Right forelimb (tissue), 1 donor: ENCODE measurements at regions not wholly inside any gene's neighbourhood (a gene's known extent, or its start where the extent isn't known, plus 50 kb on each side); places are given as distances from the start of the nearest gene placed in this dataset.

Experiments
- DNase-seq: peaks from one replicate; pipeline ENCODE4 v3.0.0-alpha.2; 2018

DNA sequence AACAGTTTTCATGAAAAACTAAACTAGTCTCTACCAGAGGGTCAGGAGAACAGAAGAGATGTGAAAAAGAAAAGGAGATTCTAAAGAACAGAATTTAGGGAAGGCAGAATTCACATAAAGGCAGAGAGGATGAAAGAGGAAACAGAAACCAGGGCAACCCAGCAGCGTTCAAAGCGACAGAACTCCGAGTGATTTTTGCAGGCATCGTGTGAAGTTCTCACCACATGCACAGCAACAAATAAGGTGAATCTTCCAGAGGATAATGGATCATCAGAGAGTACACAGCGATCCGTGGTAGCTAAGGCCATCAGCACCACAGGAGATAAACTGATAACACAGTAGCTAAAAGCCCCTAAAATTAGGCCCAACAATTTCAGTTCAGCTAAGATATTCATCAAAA lies 250.8 kb upstream of the THBS1 start:
- no peak for DNase-seq

DNA sequence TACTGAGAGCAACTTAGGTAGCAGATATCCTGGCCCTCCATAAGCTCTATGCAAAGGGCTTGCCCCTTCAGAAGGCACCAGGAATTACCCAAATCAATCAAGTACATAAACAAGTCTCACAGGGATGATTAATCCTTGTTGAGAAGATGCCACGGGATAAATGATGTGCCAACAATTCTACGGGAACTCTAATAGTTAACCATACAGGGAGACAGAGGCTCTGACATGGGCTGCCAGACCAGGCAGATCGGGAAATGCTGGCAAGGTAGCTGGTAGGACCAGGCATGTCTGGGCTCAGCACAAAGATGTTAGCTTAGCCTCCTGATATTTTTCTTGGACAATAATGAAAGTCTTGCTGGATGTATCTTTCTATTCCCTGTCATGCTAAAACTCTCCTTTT lies 249.3 kb upstream of the THBS1 start:
- no peak for DNase-seq

GRCh38 chr15:39332846-39333245 lies 248.0 kb upstream of the THBS1 start:
- DNase-seq = no peak

DNA sequence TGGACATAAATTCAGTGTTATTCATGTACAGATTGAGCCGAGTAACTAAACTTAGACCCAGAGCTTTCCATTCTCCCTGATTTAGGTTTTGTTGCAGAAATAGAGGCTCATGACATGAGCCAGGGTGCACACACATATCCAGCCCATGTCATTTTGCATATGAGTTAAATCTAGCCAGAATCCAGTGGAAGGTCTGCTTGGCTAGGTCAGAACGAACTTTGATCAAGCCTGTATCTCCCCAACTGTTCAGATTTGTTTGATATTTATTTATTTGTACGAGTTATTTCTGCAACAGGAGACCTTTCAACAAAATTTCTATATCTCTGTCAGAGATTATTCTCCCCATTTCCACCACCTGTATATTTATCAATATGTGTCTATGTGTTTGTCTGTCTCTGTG lies 247.5 kb upstream of the THBS1 start:
- DNase-seq = no peak

DNA sequence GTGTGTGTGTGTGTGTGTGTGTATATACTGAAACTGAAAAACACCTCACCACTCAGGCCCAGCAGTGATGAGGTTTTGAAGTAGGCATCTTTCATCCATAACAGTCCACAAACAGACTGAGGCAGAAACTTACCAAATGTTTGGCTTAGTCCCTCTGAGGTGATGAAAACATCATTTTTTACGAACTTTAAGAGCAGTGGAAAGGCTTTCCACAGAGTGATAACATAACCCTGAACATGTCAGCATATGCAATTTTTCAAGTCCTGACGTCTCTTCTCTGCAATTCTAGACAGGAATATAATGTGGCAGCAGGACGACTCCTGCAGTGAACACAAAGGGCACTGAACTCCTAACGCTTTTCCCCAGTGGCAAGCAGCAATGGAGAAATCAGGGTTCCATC lies 247.0 kb upstream of the THBS1 start:
- no peak for DNase-seq

DNA sequence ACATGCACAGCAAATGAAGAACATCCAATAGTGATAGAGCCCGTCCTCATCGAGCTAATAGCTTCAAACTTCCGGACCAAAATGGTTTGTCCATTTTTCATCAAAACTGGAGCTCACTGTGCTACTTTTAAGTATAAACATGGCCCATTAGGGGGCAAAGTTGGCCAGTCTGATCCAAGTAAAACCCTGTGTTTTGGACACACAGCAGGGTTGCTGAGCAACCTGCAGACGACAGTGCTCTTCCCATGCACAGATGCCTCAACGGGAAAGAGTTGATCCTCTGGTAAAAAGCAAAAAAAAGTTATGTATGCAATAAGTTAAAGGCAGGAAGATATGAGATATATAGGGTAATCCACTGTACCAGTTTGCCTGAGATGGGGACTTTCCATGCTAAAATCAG lies 244.0 kb upstream of the THBS1 start:
- DNase-seq = no peak

DNA sequence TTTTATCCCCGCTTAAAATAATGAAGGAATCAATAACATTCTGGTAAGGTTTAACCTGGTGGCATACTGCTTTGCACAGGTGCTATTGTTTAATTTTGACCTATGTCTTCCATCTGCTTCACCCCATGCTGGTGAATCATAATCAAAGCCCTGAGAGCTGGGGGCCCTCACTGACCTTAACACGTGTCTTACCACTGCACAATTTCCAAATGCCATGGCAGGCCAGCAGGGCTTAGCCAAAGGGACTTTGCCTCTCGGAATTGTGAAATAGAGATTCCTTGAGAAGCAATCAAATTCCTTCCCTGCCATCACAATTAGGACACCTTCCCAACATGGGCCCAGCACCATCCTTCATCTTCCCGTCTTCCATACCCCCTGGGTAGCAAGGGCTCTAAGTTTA lies 242.6 kb upstream of the THBS1 start:
- no peak for DNase-seq

DNA sequence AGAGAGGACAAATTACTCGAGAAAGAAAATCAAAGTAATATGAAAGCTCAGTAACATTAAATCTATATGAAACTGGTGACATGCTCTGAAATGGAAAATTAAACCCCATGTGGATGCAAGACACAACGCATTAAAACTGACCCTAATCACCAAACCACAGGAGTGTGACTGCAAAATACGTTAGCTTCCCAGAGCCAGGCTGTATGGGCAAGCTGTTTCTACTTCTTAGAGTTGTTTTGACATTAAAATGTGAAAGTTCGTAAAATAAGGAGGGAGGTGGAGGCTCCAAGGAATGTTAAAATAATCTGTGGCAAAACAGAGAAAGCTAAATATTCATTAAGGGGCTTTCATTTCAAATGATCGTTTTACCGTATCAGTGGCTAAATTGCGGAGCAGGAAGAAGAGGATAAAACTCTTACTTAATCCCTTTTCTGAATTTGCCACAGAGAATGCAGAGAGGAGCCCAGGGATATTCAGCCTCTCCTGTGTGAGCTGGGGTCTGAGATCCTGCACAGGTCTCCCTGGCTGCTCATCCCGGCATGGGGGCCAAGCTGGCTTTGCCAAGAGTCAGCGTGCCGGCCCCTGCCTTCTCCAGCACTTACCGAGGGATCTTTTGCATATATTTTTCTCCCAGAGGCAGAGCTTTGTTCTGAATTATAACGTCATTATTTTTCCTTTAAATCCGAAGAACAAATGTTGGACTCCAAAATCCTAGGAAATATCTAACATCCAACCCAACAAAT lies 239.8 kb upstream of the THBS1 start:
- DNase-seq = peak; percentile 57

DNA sequence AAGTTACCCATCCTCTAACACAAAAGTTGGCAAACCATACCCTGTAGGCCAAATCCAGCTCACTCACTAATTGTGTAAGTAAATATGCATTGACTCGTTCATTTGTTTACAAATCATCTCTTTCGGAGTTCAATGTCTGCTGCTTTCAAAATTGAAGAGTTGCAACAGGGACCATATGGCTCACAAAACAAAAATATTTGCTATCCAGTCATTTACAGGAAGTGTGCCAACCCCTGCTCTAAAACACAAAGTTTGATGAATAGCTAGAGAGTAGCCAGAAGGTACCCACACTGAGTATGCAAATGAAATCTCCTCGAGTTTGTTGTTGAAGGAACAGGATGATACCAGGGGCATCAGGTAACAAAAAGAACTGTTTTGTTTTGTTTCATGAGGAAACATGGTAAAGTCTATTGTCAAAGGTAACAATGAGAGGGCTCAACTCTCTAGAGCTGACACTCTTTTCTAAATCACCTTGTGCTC lies 236.2 kb upstream of the THBS1 start:
- no peak for DNase-seq

DNA sequence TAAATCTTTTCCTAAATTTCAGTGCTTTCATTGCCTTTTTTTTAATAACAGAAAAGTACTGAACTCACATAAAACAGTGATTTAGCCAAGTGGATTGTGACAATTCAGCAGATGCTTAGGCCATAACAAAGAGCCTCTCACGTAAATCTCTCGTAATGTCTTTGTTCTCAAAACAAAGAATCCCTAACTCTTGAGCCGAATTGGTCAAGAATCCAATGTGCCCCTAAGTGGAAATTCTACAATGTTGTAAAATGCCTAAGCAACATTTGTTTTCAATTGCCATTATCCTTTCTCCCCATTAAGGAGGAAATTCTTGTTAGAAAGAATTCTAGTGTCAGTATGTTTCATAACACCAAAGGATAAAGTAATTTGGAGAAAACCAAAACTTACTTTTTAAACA lies 235.7 kb upstream of the THBS1 start:
- DNase-seq = no peak

GRCh38 chr15:39347453-39347852 lies 233.4 kb upstream of the THBS1 start:
- DNase-seq = no peak

DNA sequence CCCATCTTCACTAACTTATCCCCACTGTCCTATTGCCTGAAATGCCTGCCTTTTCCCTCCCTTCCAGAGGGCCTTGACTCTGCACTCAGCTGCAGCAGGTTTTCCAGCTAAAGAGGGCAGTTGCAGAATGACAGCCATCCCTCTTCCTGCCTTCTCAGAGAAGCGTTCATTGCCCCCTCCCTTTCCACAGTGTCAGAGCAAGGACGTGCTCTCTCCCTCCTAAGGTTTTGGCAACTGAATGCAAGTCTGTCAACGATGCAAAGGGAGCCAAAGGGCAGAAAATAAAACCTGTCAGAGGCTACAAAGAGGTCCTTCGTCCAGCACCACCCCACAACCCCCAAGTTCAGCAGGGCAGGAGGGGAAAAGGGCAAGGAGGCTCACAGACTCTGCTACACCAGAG lies 230.1 kb upstream of the THBS1 start:
- no peak for DNase-seq

DNA sequence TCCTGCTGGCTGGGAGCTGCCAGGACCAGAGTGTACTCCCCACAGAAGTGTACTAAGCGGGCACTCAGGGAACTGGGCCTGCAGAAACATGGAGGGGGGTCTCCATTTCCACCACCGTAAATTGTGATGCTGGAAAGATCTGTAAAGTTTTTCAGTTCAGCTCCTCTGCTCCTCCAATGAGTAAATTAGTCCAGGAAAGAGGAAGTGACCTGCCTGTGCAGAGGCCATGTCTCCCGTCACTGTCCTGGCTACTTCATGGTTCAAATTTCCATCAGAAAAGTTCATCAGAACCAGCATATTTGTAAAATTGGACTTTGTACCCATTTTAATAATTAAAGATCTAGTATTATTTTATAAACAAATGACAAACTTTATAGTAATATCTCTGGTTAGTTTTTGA lies 226.7 kb upstream of the THBS1 start:
- no peak for DNase-seq

DNA sequence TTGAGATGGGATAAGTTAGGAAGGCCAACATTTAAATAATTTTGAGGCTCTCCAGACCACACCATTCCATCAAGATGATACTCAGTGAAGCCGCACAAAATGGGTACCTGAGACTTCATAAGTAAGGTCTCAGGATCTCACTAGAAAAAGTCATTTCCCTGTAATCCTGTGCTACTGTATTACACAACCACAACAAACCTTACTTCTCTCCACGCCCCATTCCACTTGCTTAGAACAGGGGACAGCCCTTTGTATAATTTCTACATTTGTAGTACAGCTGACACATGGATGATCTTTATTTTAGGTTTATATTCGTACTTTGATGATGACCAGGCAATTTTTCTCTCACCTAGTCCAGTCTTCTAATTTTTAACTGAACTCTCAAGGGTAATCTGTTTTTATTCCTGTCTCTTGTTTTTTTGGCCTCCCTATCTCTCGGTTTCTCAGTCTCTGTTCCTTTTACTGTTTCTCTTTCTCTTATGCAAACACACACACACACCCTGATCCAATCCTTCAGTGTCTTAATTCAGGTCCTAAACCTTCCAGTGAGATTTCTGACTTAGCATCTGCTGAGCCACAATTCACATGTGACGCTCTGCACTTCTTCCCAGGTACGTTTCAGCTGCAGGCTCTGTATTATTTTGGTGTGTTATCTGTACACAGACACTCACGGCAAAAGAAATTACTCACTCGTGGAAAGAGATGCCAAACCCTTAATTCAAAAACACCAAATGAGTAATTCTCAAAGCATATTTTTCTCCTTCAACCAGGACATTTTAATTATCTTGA lies 223.2 kb upstream of the THBS1 start:
- no peak for DNase-seq

DNA sequence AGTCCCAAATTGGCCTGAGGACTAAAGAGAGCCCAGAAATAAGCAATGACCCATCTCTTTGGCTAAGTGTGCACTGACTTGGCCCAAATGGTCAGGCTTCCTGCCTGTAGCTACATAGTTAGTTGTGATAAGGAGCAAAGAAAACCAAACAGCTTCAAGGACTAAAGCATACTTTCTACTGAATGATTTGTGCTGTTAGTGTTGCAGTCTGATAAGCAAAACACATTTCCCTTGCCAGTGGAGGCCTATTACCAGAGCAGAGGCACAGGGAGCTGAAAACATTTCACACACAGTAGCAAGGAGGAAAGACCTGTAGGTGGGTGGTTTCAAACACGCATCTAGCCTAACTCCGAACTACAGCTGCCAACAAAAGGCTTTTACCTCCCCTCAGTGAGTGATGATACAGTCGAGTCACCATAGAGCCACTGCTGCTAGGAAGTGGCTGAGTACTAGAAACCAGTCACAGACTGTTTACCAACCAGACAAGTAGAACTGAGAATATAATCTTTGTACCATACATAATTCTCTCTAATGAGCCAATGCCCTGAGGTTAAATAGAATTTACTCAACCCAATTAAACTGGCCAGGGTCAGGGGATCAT lies 222.3 kb upstream of the THBS1 start:
- DNase-seq = no peak

DNA sequence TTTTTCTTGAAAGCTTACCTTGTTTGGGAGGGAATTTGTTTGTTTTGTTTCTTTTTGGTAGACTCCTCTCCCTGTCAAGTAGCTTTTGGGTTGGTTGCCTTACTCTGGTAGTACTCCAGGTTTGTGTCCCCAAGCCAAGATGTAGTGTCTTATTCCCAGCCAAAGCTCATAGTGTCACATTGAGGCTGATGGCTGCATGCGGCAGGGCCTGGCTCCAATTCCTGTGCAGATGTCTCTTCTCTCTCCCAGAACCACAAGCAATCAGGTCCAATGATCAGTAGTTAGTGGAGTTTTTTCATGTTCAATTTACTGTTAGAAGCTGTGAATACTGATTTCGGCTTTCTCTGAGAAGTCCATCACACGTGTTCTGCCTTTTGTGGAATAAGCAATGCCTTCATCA lies 221.1 kb upstream of the THBS1 start:
- DNase-seq = no peak

- no peak for DNase-seq
Measured at GRCh38 chr15:39360452-39360851, 220.4 kb upstream of the THBS1 start.

GRCh38 chr15:39361497-39361896 lies 219.4 kb upstream of the THBS1 start:
- DNase-seq = no peak

GRCh38 chr15:39362821-39363561 lies 217.9 kb upstream of the THBS1 start:
- DNase-seq = no peak

- DNase-seq = no peak
Measured at GRCh38 chr15:39363761-39364586, 216.9 kb upstream of the THBS1 start.

DNA sequence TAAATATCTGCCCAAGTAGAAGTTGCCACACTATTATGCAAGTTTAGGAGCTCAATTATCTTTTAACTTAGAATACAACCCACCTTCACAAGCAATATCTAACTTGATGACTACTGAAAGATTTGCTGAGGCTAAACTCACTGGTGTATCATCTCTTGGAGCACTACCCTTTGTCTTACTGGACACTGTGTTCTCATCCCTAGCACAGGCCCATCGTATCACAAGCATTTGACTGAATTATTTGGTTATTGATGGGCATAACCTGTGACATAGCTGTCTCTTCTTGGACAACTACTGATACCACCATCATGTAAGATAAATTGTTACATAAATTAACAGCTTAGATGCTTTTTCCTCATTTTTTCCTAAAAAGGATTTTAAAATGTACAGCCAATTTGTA lies 216.2 kb upstream of the THBS1 start:
- no peak for DNase-seq

GRCh38 chr15:39365161-39365560 lies 215.7 kb upstream of the THBS1 start:
- DNase-seq = no peak
